ENCODE measurements at regions not wholly inside any gene's neighbourhood (a gene's known extent, or its start where the extent isn't known, plus 50 kb on each side); places are given as distances from the start of the nearest gene placed in this dataset.

DNA sequence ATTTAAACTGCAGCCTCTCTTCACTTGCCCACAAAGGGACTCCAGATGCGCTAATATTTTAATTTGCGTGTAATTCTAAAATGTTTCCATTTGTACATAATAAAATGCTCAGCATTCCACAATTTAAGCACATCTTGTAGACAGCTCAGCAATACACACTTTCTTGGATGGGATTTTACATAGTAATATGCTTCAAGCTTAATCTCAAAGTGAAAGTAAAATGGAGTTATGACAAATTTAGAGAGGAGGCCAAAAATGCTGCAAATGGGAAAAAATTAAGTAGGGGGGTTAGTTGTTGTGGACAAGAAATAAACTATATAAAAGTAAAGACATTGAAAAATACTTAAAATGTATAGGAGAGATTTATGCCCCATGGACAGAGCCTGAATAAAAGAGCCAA is 149.1 kb downstream of the FBXO8 start:
- H2AFZ ChIP-seq (ENCODE audit: low read length), result no peak overlapping the region

GRCh38 chr4:174133551-174133950 is 149.9 kb downstream of the FBXO8 start:
- Histone ChIP-seq H3K9me3 (ENCODE audit: insufficient read depth, low read depth, low read length) (no peaks in the 10 kb centered on the region), H3K9ac (ENCODE audit: low read depth, low read length, poor library complexity, severe bottlenecking) (no peak overlapping the region), H4K20me1 (ENCODE audit: insufficient read depth, low read length, poor library complexity, severe bottlenecking) (no peaks in the 10 kb centered on the region), H2AFZ (ENCODE audit: low read length) (no peak overlapping the region), H3K4me1 (ENCODE audit: insufficient read depth, low read length, poor library complexity, severe bottlenecking) (no peaks in the 10 kb centered on the region), H3K27me3 (ENCODE audit: insufficient read depth, low read length, poor library complexity, severe bottlenecking) (no peaks in the 10 kb centered on the region), H3K4me2 (ENCODE audit: low read depth, low read length, poor library complexity, severe bottlenecking) (no peak overlapping the region), H3K4me3 (ENCODE audit: low read length, poor library complexity, severe bottlenecking) (no peak overlapping the region), H3F3A (ENCODE audit: low read depth) (no peaks in the 10 kb centered on the region), H3K9me2 (replicated peaks; ENCODE audit: low read depth, low read length) (no peaks in the 10 kb centered on the region), H3K36me3 (ENCODE audit: insufficient read depth, low read length) (no peaks in the 10 kb centered on the region), H3K79me2 (ENCODE audit: insufficient read depth, low read length) (no peaks in the 10 kb centered on the region)
- no peak for TF ChIP-seq EZH2phosphoT487 (IDR thresholded peaks at IDR 0.05; ENCODE audit: borderline replicate concordance)
- TF ChIP-seq, protein P1, sequence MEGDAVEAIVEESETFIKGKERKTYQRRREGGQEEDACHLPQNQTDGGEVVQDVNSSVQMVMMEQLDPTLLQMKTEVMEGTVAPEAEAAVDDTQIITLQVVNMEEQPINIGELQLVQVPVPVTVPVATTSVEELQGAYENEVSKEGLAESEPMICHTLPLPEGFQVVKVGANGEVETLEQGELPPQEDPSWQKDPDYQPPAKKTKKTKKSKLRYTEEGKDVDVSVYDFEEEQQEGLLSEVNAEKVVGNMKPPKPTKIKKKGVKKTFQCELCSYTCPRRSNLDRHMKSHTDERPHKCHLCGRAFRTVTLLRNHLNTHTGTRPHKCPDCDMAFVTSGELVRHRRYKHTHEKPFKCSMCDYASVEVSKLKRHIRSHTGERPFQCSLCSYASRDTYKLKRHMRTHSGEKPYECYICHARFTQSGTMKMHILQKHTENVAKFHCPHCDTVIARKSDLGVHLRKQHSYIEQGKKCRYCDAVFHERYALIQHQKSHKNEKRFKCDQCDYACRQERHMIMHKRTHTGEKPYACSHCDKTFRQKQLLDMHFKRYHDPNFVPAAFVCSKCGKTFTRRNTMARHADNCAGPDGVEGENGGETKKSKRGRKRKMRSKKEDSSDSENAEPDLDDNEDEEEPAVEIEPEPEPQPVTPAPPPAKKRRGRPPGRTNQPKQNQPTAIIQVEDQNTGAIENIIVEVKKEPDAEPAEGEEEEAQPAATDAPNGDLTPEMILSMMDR (conservative IDR thresholded peaks at IDR 0.05; ENCODE audit: low read length), result no peak

More for the DNA sequence above, 149.1 kb downstream of the FBXO8 start:
- H3K4me3 ChIP-seq (ENCODE audit: low read length, poor library complexity, severe bottlenecking), result no peak overlapping the region
- no peaks in the 10 kb centered on the region for H3K79me2 ChIP-seq (ENCODE audit: insufficient read depth, low read length)
- no peaks in the 10 kb centered on the region for H3K9me2 ChIP-seq (replicated peaks; ENCODE audit: low read depth, low read length)
- no peaks in the 10 kb centered on the region for H3F3A ChIP-seq (ENCODE audit: low read depth)
- H3K4me2 ChIP-seq (ENCODE audit: low read depth, low read length, poor library complexity, severe bottlenecking), result no peak overlapping the region
- H3K9me3 ChIP-seq (ENCODE audit: insufficient read depth, low read depth, low read length), result no peaks in the 10 kb centered on the region
- H3K27me3 ChIP-seq (ENCODE audit: insufficient read depth, low read length, poor library complexity, severe bottlenecking), result no peaks in the 10 kb centered on the region
- no peak overlapping the region for H3K9ac ChIP-seq (ENCODE audit: low read depth, low read length, poor library complexity, severe bottlenecking)
- no peaks in the 10 kb centered on the region for H3K4me1 ChIP-seq (ENCODE audit: insufficient read depth, low read length, poor library complexity, severe bottlenecking)
- TF ChIP-seq EZH2phosphoT487 (IDR thresholded peaks at IDR 0.05; ENCODE audit: borderline replicate concordance), result no peak
- TF ChIP-seq, protein P1 (conservative IDR thresholded peaks at IDR 0.05; ENCODE audit: low read length), result no peak
- no peaks in the 10 kb centered on the region for H4K20me1 ChIP-seq (ENCODE audit: insufficient read depth, low read length, poor library complexity, severe bottlenecking)
- no peaks in the 10 kb centered on the region for H3K36me3 ChIP-seq (ENCODE audit: insufficient read depth, low read length)

GRCh38 chr4:174131901-174132300 is 151.6 kb downstream of the FBXO8 start:
- no peak overlapping the region for H3K4me3 ChIP-seq (ENCODE audit: low read length, poor library complexity, severe bottlenecking)
- H3K9me3 ChIP-seq (ENCODE audit: insufficient read depth, low read depth, low read length), result no peaks in the 10 kb centered on the region
- H3K4me2 ChIP-seq (ENCODE audit: low read depth, low read length, poor library complexity, severe bottlenecking), result no peak overlapping the region
- H3F3A ChIP-seq (ENCODE audit: low read depth), result no peaks in the 10 kb centered on the region
- H3K27me3 ChIP-seq (ENCODE audit: insufficient read depth, low read length, poor library complexity, severe bottlenecking), result no peaks in the 10 kb centered on the region
- no peaks in the 10 kb centered on the region for H4K20me1 ChIP-seq (ENCODE audit: insufficient read depth, low read length, poor library complexity, severe bottlenecking)
- H3K79me2 ChIP-seq (ENCODE audit: insufficient read depth, low read length), result no peaks in the 10 kb centered on the region
- H3K4me1 ChIP-seq (ENCODE audit: insufficient read depth, low read length, poor library complexity, severe bottlenecking), result no peaks in the 10 kb centered on the region
- H3K36me3 ChIP-seq (ENCODE audit: insufficient read depth, low read length), result no peaks in the 10 kb centered on the region
- no peak overlapping the region for H3K9ac ChIP-seq (ENCODE audit: low read depth, low read length, poor library complexity, severe bottlenecking)
- TF ChIP-seq, protein P1 (conservative IDR thresholded peaks at IDR 0.05; ENCODE audit: low read length), result no peak
- no peak for TF ChIP-seq EZH2phosphoT487 (IDR thresholded peaks at IDR 0.05; ENCODE audit: borderline replicate concordance)
- no peaks in the 10 kb centered on the region for H3K9me2 ChIP-seq (replicated peaks; ENCODE audit: low read depth, low read length)
- H2AFZ ChIP-seq (ENCODE audit: low read length), result no peak overlapping the region

Data from Loucy (cell line).